ENCODE measurements at regions not wholly inside any gene's neighbourhood (a gene's known extent, or its start where the extent isn't known, plus 50 kb on each side); places are given as distances from the start of the nearest gene placed in this dataset.

- no peak for TF ChIP-seq POLR2A (IDR thresholded peaks at IDR 0.05)
- TF ChIP-seq, protein P1, sequence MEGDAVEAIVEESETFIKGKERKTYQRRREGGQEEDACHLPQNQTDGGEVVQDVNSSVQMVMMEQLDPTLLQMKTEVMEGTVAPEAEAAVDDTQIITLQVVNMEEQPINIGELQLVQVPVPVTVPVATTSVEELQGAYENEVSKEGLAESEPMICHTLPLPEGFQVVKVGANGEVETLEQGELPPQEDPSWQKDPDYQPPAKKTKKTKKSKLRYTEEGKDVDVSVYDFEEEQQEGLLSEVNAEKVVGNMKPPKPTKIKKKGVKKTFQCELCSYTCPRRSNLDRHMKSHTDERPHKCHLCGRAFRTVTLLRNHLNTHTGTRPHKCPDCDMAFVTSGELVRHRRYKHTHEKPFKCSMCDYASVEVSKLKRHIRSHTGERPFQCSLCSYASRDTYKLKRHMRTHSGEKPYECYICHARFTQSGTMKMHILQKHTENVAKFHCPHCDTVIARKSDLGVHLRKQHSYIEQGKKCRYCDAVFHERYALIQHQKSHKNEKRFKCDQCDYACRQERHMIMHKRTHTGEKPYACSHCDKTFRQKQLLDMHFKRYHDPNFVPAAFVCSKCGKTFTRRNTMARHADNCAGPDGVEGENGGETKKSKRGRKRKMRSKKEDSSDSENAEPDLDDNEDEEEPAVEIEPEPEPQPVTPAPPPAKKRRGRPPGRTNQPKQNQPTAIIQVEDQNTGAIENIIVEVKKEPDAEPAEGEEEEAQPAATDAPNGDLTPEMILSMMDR (IDR thresholded peaks at IDR 0.05), result no peak
- TF ChIP-seq POLR2AphosphoS5 (IDR thresholded peaks at IDR 0.05), result no peak
Measured at GRCh38 chr21:35316933-35317332, 267.8 kb upstream of the RUNX1 start.

Measured in upper lobe of left lung (tissue), 4 donors.